GM23248 (cell line): ENCODE measurements at regions not wholly inside any gene's neighbourhood (a gene's known extent, or its start where the extent isn't known, plus 50 kb on each side); places are given as distances from the start of the nearest gene placed in this dataset.

Experiments used
- EZH2 ChIP-seq: fragments of 200-600 bp; sonication (generic); IDR thresholded peaks from 2 replicates; pipeline ENCODE4 v1.6.1; 2018; ENCODE audit warnings: antibody characterized with exemption, mild to moderate bottlenecking; ENCODE audit not compliant: insufficient read depth, poor library complexity, severe bottlenecking
- EZH2phosphoT487 ChIP-seq: fragments of 200-600 bp; sonication (generic); IDR thresholded peaks from 2 replicates; pipeline ENCODE4 v1.6.1; 2018; ENCODE audit warnings: antibody characterized with exemption, moderate library complexity, mild to moderate bottlenecking, low read depth; ENCODE audit not compliant: insufficient read depth

- no peak for TF ChIP-seq EZH2
- no peak for TF ChIP-seq EZH2phosphoT487
These were observed 562.0 kb upstream of the CFAP20DC start for GRCh38 chr3:59611649-59612443.
